Adipocyte (in vitro differentiated cells): ENCODE measurements at regions not wholly inside any gene's neighbourhood (a gene's known extent, or its start where the extent isn't known, plus 50 kb on each side); places are given as distances from the start of the nearest gene placed in this dataset.
"Not testable (repeated sequence)": the region's sequence is repeated elsewhere in the genome, so short reads cannot be mapped to it uniquely, and the experiment has no call there.

ENCODE experiments used
- DNase-seq: peaks from one replicate; pipeline ENCODE4 v3.0.0-alpha.2; 2015; ENCODE audit warnings: low read depth
- H3K27me3 ChIP-seq: replicated peaks from 2 replicates; pipeline ENCODE4 v1.7.0; 2013; ENCODE audit warnings: mild to moderate bottlenecking, low read length, moderate library complexity; ENCODE audit not compliant: control insufficient read depth, insufficient read depth
- H3K36me3 ChIP-seq: 2 replicates; pipeline ENCODE4 v1.7.0; 2013; ENCODE audit warnings: low read length, mild to moderate bottlenecking, moderate library complexity; ENCODE audit not compliant: control insufficient read depth, insufficient read depth, severe bottlenecking
- H3K4me1 ChIP-seq: 2 replicates; pipeline ENCODE4 v1.7.0; 2013; ENCODE audit warnings: mild to moderate bottlenecking, low read length, moderate library complexity; ENCODE audit not compliant: control insufficient read depth, insufficient read depth
- H3K4me3 ChIP-seq: 2 replicates; pipeline ENCODE4 v1.7.0; 2013; ENCODE audit warnings: mild to moderate bottlenecking, low read length, moderate library complexity
- H3K9ac ChIP-seq: 2 replicates; pipeline ENCODE4 v1.7.0; 2013; ENCODE audit warnings: mild to moderate bottlenecking, low read length, moderate library complexity
- H3K9me3 ChIP-seq: 2 replicates; pipeline ENCODE4 v1.7.0; 2013; ENCODE audit warnings: mild to moderate bottlenecking, low read length, moderate library complexity; ENCODE audit not compliant: control insufficient read depth

DNA sequence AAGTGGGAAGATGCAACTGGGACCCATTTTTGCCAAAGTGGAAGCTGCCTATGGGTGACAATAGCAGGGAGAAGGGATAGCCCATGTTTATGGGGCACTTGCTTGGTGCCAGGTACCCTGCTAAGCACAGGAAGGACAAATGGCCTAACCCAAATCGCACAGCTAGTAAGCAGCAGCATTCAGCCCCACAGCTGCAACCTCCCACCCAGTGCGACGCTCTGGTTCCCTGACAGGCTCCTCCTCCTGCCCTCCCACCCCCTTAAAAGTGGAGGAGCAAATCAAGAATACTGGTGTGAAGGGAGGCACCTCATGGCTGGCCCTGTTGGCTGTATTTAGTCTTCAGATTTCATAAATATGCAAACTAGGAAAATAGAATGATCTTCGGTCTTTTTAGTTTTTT is 76.2 kb downstream of the RIN2 start:
- Histone ChIP-seq H3K4me1 (peaks cover 5% of the 10 kb centered on the region), H3K4me3 (no peak overlapping the region), H3K9me3 (no peaks in the 10 kb centered on the region), H3K36me3 (no peaks in the 10 kb centered on the region), H3K9ac (no peak overlapping the region), H3K27me3 (no peaks in the 10 kb centered on the region)
- no peak for DNase-seq

DNA sequence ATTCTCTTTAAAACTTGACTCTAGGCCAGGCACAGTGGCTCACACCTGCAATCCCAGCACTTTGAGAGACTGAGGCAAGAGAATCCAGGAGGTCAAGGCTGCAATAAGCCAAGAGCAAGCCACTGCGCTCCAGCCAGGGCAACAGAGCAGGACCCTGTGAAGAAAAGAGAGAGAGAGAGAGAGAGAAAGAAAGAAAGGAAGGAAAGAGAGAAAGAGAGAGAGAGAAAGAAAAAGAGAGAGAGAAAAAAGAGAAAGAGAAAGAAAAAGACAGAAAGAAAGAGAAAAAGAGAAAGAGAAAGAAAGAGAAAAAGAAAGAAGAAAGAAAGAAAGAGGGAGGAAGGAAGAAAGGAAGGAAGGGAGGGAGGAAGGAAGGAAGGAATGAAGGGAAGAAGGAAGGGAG is 76.7 kb downstream of the RIN2 start:
- Histone ChIP-seq H3K9me3 (no peaks in the 10 kb centered on the region), H3K36me3 (no peaks in the 10 kb centered on the region), H3K4me3 (no peak overlapping the region), H3K27me3 (no peaks in the 10 kb centered on the region), H3K9ac (no peak overlapping the region), H3K4me1 (peaks cover 5% of the 10 kb centered on the region)
- DNase-seq, result no peak

DNA sequence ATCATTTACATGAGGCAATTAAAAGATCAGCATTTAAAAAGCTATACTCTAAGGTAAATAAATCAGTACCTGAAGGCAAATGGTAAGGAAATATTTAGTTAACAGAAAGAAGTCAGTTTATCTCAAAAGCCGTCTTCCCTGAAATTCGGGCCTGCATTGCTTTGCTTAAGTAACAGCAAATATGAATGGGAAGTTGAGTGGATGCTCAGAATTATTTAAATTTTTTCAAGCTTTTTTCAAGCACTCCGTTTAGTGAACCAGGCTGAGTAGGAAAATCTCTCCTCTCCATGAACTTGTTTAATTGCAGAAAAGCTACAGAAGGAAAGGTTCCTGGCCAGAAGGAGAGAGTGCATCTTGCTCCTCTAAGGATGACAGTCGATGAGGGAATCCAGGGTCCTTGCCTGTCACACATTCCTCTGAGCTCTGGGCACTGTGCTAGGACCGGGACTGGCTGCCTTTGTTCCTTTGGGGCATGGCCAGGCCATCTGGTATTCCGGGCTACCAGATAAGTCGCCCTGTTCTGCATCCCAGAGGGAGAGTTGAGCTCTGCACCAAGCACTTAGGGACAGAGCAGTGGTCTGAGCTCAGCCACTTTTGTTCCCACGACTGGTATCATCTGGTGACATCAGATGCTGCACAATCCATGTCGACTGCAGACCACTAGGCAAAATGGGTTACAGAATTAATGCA is 77.6 kb downstream of the RIN2 start:
- H3K27me3 ChIP-seq, result no peaks in the 10 kb centered on the region
- H3K36me3 ChIP-seq, result no peaks in the 10 kb centered on the region
- H3K4me1 ChIP-seq, result peaks cover 5% of the 10 kb centered on the region
- no peak overlapping the region for H3K4me3 ChIP-seq
- no peaks in the 10 kb centered on the region for H3K9me3 ChIP-seq
- DNase-seq, result no peak
- H3K9ac ChIP-seq, result no peak overlapping the region

DNA sequence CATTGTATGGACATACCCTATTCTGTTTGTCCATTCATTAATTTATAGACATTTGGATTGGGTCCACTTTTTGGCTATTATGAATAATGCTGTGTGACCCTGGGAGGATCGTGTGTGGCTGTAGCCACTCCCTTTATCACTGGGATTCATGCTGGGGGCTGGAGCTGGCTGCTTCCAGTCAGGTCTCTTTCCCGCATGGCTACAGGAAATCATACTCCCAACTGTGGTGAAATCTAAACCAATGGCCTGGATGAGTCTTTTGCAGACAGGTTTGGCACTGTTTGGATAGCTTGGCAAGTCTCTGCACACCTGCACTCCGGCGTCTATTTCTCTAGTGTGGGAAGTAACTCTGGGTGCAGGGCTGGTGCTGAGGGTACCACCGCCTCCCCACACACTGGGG is 80.4 kb downstream of the RIN2 start:
- peaks cover 5% of the 10 kb centered on the region for H3K4me1 ChIP-seq
- H3K27me3 ChIP-seq, result no peaks in the 10 kb centered on the region
- H3K36me3 ChIP-seq, result no peaks in the 10 kb centered on the region
- no peak for DNase-seq
- no peak overlapping the region for H3K4me3 ChIP-seq
- H3K9ac ChIP-seq, result no peak overlapping the region
- peaks cover 7% of the 10 kb centered on the region for H3K9me3 ChIP-seq

DNA sequence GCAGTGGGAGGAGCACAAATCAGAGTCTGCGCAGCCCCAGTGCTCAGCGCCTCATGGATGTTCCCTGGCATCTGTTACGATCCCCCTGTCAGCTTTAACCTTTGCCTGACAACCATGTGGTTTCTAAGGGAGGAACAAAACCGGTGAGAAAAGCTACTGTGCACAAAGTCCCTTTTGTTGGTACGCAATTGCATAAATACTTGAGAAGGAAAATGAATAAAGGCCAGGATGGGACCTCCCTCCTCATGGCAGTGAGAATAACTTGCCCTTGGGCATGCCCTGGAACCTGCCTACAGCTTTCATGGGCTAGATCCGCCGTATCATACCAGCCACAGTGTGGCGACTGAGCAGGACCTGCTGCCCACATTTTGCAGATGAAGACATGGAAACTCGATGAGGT is 81.0 kb downstream of the RIN2 start:
- Histone ChIP-seq H3K36me3 (no peaks in the 10 kb centered on the region), H3K9me3 (peaks cover 7% of the 10 kb centered on the region), H3K9ac (no peak overlapping the region), H3K4me3 (no peak overlapping the region), H3K27me3 (no peaks in the 10 kb centered on the region), H3K4me1 (peaks cover 5% of the 10 kb centered on the region)
- no peak for DNase-seq

DNA sequence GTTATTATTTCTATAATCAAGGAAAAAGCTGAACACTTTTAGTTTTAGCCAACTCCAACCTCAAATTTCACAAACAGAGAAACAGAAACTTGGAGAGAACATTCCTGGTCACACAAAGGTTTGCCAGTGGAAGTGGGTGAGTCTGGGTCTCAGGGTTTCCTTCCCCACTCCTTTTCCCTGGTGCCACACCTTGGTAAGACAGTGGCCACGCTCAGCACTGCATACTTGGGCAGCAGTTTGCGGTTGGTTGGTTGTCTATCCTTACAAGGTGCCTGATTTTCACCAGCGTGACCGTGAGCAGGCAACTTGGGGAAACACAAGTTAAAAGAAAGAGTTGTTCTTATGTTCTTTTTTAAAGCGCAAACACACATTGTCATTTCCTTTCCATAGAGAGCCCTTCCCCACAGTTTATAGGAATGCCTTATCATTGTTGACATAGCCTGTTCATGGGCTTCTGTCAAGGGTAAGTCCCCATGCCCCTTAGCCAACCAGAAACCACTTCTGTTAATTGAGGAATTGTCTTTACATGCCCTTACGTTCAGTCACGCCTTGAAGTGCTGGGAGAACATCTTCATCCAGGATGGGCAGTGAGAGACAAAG is 82.2 kb downstream of the RIN2 start:
- DNase-seq, result no peak
- no peaks in the 10 kb centered on the region for H3K36me3 ChIP-seq
- no peaks in the 10 kb centered on the region for H3K27me3 ChIP-seq
- no peak overlapping the region for H3K9ac ChIP-seq
- H3K4me1 ChIP-seq, result peaks cover 5% of the 10 kb centered on the region
- H3K4me3 ChIP-seq, result no peak overlapping the region
- H3K9me3 ChIP-seq, result peaks cover 7% of the 10 kb centered on the region

DNA sequence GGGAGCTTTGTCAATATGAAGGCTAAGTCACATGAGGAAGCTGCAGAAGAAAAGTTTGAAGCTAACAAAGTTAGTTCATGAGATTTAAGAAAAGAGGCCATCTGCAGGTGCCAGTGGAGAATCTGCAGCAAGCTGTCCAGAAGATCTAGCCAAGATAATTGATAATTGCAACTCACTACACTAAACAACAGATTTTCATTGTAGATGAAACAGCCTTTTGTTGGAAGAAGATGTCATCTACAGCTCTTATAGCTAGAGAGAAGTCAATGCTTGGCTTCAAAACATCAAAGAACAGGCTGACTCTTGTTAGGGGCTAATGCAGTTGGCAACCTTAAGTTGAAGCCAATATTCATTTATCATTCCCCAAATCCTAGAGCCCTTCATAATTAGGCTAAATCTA is 83.7 kb downstream of the RIN2 start:
- no peak overlapping the region for H3K9ac ChIP-seq
- H3K4me1 ChIP-seq, result peaks cover 5% of the 10 kb centered on the region
- H3K4me3 ChIP-seq, result no peak overlapping the region
- peaks cover 7% of the 10 kb centered on the region for H3K9me3 ChIP-seq
- no peak for DNase-seq
- no peaks in the 10 kb centered on the region for H3K36me3 ChIP-seq
- no peaks in the 10 kb centered on the region for H3K27me3 ChIP-seq

DNA sequence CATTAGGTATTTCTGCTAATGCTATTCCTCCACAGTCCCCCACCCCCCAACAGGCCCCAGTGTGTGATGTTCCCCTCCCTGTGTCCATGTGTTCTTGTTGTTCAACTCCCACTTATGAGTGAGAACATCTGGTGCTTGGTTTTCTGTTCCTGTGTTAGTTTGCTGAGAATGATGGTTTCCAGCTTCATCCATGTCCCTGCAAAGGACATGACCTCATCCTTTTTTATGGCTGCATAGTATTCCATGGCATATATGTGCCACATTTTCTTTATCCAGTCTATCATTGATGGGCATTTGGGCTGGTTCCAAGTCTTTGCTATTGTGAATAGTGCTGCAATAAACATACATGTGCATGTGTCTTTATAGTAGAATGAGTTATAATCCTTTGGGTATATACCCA is 86.8 kb downstream of the RIN2 start:
- H3K27me3 ChIP-seq, H3K9ac ChIP-seq, H3K9me3 ChIP-seq, DNase-seq, H3K36me3 ChIP-seq, H3K4me3 ChIP-seq: not testable (repeated sequence)
- H3K4me1 ChIP-seq, result peaks cover 11% of the 10 kb centered on the region

DNA sequence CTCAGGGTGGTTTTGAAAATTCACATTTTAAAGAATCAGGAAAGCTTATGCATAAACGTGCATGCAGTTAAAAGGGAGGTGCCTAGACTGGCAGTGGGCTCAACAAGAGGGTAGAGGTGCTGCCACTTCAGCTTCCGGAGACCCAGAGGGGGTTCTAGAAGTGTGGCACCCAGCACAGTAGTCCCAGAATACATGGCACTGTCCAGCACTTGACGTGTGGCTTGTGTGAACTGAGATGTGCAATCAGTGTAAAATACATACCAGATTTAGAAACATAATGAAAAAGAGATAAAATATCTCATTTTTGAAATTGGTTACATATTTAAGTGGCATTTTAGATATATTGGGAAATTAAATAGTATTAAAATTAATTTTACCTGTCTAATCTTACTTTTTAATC is 89.3 kb downstream of the RIN2 start:
- Histone ChIP-seq H3K27me3 (no peaks in the 10 kb centered on the region), H3K9me3 (peaks cover 6% of the 10 kb centered on the region), H3K4me3 (no peak overlapping the region), H3K9ac (no peak overlapping the region), H3K36me3 (no peaks in the 10 kb centered on the region), H3K4me1 (peaks cover 19% of the 10 kb centered on the region)
- DNase-seq, result no peak

DNA sequence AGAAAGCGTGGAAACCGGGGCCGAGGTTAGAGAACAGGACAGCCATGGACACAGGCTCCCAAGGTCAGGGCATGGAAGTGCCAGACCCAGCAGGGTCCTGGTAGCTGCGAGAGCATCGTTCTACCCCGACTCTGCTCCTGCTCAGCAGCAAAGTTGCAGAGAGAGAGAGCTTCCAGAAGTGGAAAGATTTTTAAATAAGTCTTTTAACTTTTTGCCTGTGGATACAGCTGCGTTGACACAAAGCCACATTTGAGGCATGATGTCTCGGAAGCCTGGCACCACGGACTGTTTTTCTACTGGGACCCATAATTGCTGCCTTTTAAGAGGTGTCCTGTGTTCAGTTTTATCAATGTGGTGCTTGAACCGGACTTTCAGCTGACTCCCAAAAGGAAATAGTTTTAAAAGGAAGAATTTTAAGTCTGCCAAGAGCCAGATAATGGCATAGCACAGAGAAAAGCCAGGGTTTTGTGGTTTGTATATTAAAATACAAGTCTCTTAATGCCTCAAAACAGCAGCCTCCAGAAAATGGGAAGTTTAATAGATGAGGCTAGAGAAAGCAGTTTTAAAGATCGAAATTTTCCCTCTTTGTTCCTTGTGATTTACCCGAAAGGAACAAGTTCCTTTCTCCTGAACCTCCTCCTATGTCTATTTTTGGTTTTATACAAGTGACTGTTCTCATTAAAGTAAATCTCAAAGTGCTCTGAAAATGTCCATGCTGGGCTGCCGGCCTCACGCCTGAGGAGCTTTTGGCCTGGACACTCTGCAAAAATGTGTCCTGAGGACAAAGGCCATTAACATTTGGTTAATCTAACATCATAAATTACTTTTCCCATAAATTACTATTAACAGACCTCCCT is 91.5 kb downstream of the RIN2 start:
- DNase-seq, result no peak
- H3K36me3 ChIP-seq, result no peaks in the 10 kb centered on the region

DNA sequence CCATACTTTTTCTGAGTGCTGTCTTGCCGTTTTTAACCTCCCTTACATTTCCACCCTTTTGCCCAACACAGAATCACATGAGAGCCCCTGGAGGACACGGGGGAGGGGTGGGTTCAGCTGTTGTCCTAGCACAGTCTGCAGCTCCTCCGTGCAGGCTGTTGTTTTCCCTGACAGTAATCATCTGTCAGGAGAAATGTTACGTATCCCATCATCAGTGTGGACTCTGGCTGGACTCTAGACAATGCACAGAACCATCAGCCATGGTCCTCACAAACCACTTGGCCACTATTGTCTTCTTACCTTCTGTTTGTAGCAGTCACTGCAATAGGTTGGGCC is 92.1 kb downstream of the RIN2 start:
- peaks cover 19% of the 10 kb centered on the region for H3K4me1 ChIP-seq
- peak overlapping the region; percentile 61 for H3K9ac ChIP-seq
- no peak for DNase-seq
- no peaks in the 10 kb centered on the region for H3K9me3 ChIP-seq
- no peaks in the 10 kb centered on the region for H3K27me3 ChIP-seq
- H3K36me3 ChIP-seq, result no peaks in the 10 kb centered on the region
- peak overlapping the region; percentile 38 for H3K4me3 ChIP-seq

More for the DNA sequence above, 91.5 kb downstream of the RIN2 start:
- H3K27me3 ChIP-seq, result no peaks in the 10 kb centered on the region
- peak overlapping the region; percentile 38 for H3K4me3 ChIP-seq
- H3K9ac ChIP-seq, result peak overlapping the region; percentile 61
- H3K9me3 ChIP-seq, result no peaks in the 10 kb centered on the region
- peaks cover 19% of the 10 kb centered on the region for H3K4me1 ChIP-seq
